Stimulated activated CD8-positive, alpha-beta memory T cell treated with anti-CD3 and anti-CD28 coated beads, Interleukin-12 subunit alpha, Interleukin-12 subunit beta, amount 100 ng/mL, for 24 hours (primary cell): ENCODE measurements at regions not wholly inside any gene's neighbourhood (a gene's known extent, or its start where the extent isn't known, plus 50 kb on each side); places are given as distances from the start of the nearest gene placed in this dataset.

Experiments
- DNase-seq: peaks from one replicate; pipeline ENCODE4 v3.0.0-alpha.2; 2020; ENCODE audit errors: extremely low read depth

DNA sequence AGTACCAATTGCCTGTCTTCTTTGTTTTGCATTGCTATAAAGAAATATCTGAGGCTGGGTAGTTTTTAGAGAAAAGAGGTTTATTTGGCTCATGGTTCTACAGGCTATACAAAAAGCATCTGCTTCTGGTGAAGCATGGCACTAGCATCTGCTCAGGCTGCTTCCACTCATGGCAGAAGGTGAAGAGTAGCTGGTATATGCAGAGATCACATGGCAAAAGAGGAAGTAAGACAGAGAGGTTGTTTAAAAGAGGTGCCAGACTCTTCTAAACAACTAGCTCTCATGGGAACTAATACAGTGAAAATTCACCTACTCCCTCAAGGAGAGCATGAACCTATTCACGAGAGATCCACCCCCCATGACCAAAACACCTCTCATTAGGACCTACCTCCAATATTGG is 56.7 kb upstream of the GUCA2B start:
- no peak for DNase-seq

DNA sequence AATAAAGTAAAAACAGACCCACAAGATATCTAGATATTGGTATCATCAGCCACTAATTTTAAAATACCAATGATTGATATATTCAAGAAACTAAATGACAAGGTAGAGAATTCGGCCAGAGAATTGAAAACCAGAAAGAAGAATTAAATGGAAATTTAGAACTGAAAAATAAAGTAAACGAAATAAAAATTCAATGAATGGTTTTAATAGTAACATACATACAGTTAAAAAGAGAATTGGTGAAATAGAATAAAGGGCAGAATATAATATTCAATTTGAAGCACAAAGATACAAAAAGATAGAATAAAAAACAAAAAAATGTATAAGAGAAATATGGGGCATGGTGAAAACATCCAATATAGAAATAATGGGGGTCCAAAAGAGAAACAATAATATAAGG is 64.0 kb upstream of the GUCA2B start:
- DNase-seq = no peak

DNA sequence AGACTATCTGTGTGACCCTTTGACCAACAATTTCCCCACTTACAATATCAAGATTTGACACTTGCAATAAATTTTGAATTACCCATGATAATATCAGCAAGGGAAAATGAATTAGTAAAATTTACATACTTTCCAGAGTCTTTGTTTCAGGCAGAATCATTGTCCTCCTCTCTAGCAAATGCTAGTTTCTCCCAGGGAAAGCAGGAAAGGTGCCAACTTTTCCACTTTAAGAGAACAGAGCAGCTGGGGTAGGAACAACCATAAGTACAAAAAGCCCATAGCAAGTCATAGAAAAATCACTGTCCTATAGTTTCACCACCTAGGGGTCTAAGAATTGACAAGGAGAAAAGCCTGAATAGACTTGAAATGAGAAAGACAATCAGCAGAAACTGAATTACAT is 67.1 kb upstream of the GUCA2B start:
- no peak for DNase-seq

DNA sequence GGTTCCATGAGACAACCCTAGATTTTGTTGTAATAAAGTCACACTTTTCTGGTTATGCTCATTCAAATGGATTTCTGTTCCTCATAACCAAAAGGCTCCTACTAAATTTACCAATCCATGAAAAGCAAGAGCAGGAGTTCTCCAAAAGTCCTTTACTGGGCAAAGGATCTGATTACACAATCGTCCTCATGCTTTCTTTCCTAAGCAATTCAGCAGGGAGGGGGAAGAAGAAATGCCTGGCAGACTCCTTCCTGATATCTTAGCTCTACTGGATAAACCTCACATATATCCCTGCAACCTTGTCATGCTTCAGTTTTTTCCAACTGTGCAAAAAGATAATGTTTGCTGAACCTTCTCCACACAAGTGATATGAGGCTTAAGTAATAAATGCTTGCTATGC is 67.6 kb upstream of the GUCA2B start:
- no peak for DNase-seq

DNA sequence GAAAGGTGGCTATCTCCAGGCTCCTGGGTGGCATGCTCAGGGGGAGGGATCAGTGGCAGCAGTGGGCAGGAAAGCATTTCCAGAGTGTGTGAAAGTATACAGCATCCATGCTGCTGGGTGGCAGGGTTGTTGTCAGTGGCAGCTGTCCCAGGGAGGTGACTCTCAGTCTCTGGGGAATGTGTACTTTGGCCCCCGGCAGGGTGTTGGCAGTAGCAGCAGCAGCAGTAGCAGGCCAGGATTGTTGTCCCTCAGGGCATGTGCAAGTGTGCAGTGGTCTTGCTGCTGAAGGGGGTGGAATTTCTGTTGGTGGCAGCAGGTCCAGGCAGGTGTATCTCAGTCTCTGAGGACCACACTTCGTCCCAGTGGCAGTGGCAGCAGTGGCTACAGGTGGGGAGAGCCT is 71.7 kb upstream of the GUCA2B start:
- no peak for DNase-seq

DNA sequence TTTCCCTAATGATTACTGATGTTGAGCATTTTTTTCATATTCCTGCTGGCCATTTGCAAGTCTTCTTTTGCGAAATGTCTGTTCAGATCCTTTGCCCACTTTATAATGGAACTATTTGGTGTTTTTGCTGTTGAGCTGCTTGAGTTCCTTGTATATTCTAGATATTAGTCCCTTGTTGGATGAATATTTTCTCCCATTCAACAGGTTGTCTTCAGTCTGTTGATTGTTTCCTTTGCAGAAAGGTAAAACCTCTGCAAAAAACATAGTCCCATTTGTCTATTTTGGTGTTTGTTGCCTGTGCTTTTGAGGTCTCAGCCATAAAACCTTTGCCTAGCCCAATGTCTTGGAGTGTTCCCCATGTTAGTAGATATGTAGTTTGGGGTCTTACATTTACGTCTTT is 78.0 kb upstream of the GUCA2B start:
- DNase-seq = no peak

DNA sequence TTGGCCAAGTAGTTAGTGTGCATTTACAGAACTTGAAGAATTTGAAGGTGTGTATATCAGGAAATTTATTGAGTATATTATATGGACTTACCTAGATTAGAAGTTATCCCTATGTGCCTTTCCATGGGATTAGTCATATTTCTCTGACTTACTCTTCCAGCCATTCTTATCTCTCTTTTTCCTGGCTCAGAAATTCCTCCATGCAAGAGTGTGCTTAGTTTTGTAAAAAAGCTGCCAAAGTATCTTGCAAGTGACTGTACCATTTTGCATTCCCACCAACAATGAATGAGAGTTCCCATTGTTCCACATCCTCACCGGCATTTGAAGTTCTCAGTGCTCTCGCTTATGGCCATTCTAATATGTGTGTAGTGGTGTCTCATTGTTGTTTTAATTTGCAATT is 82.2 kb upstream of the GUCA2B start:
- DNase-seq = no peak

DNA sequence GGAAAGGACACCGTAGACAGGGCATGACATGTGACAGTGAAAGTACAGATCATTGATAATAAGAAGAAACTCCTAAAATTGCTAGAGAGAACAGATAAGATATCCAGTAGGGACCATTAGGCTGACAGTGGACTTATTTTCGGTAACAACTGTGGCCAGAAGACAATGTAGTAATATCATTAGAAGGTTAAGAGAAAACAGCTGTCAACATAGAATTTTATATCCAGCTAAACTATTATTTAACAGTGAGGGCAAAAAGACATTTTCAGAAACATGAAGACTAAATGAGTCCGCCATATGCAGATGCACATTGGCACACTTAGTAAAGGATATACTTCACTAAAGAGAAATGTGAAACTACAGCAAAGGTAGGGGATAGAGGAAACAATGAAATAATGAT is 95.4 kb upstream of the GUCA2B start:
- no peak for DNase-seq

DNA sequence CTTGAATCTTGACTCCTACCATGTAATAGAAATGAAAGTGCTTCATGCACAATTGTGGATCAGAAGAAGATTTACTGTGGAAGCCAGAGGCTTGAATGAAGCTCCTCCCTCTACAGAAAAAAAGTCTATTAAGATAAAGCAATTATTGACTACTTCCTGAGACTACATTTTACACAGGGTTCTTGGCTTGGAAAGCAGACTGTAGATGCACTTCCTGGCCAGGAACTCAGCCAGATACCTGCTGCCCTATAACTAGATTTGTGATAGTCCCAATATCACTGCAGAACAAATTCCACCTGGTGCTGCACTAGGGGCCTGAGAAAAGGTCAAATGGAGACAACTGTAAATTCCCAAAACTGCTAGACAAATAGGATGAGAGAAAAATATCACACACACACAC is 96.8 kb upstream of the GUCA2B start:
- no peak for DNase-seq

DNA sequence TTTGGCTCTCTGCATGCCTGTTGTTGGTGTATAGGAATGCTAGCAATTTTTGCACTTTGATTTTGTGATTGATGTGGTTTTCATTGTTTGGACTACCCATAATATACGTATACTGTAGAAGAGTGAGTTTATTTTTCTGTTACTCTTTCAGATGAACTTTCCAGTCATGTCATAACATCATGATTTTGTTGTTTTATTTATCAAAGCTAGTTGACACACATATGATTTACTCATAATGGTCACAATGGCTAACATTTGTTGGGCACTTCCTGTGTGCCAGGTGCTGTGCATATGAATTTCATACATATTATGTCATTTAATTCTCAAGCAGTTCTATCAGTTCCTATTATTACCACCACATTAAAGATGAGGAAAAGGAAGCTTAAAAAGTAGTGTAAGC is 98.1 kb upstream of the GUCA2B start:
- no peak for DNase-seq

DNA sequence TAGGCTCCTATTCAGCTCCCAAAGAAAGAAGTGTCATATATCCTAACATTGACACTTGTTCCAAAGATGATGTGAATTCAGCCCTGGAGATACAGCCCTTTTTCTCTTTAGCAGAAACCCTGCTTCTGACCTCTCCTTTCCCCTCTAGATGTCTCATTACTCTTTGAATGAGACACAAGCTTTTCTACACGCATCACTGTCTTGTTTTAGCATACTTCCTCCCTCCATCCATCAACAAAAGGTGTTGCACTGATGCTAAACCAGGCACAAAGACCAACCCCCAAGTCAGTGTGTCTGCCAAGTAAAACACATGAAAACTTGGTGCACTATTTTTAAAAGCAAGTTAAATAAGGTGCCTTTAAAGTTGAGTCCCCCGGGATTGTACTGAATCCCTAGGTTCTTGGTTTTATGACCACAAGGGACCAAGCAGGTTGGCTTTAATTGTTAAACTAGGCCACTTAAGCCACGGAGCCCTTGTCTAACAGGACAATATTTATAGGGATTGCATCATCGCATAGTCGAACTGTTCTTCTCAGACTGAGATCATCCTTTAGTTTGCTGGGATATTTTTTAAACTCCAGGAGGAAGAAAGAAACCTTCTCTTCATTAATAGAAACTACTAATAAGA is 101.0 kb upstream of the GUCA2B start:
- DNase-seq = no peak

DNA sequence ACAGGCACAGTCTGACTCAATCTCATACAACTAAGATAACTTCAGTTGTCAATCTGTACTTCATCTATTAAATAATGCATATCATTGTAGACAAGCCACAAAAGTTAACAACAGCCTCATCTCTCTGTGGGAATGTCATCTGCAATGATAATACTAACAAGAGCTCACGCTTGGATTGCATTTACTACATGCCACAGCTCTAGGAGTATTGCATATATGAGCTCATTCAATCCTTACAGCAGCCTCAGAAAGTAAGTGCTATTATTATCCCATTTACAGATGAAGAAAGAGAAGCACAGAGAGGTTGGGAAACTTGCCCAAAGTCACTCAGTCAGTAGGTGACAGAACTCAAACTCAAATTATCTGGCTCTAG is 105.7 kb upstream of the GUCA2B start:
- DNase-seq = no peak

DNA sequence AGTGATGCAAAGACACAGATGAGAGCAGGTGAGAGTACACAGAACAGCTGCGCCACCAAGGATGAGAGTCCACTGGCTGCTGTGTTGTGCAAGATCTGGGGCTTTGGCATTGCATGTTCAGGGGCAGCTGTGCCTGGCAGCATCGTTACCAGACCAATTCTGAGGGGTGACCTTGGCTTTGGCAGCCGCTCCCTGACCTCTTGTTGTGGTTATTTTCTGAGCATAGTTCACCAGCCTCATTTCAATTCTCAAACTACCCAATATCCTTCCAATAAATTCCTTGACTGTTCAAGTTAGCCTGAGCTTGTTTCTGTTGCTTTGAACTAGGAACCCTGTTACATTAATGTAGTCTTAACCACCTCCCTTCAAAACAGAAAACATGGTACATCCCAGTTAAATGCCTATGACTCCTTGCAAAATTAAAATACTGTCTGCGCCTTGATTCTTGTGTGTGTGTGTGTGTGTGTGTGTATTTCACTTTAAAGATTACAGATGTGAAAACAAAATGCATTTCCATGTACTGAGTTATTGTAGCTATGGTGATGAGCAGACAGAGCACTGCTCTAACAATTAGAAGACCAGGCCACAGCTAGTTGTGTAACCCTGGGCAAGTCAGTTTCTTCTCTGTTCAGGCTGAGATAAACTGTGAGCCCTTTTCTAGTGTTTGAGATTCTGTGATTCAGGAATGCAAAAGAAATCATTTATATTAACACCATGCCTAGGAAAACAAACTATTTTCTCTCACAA is 106.3 kb upstream of the GUCA2B start:
- DNase-seq = no peak

DNA sequence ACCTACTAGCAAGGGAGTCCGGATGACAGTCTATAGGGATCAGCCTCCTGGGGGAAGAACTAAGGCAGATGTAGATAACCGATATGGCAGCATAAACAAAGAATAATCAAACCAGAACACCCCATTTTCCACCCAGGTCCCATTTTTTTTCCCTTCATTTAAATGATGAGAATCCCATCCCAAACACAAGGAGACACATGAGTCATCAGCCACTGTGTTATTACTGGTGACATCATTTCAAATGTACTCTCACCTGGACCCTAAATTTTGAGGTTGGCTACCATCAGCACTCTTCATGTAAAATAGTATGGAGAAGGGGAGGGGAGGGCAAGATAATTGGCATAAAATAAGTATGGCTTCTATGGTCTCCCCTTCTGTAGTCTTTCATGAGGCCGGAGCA is 108.9 kb upstream of the GUCA2B start:
- no peak for DNase-seq

DNA sequence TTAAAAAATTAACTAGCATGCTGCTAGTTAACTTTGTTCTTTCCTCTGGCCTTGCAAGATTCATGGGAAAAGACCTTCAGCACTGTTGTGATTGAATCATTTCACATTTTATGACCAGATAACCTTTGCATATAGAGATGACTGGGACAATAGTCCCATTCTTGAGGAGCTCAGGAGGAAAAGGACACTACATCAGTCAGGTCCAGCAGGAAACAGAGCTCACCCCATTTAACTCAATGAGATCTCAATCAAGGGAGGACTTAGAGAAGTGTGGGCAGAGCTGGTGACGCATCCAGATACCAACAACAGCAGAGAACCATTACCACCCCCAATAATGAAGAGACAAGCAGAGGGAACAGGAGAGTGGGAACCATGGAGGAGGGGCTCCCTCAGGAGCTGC is 109.4 kb upstream of the GUCA2B start:
- DNase-seq = no peak

DNA sequence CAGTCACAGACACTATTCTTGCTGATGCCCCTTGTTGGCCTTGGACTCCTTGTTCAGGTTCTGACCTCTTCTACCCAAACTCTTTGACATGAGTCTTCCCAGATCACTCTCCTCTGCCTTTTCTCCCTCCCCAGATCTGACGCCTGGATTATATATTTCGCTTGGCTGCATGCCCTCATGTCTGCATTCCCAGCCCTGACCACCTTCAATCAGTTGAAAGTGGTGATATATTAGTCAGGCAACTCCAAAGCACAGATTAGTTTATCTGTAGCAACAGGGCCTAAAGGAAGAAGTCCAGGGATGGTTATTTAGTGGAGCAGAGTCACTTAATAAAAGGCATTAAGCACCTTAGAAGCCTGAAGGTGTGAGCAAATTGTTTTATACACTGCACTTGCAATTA is 110.0 kb upstream of the GUCA2B start:
- DNase-seq = no peak

DNA sequence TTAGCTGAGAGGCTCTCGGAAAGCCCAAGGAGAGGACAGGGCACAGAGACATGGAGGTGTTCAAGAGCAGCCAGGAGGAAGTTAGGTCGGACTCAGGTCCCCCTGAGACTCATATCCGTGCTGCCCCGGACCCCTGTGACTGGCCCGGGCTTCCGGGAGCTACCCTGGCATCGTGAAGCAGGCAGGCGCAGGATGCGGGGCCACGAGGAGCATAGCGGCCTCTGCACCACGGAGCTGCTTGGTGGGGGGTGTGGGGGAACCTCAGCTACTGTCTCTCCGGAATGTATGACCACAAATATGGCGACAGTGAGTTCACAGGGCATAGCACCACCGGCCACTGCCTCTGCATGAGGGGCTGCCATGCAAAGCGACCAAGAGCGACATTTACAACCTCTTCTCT is 112.2 kb upstream of the GUCA2B start:
- DNase-seq = no peak

DNA sequence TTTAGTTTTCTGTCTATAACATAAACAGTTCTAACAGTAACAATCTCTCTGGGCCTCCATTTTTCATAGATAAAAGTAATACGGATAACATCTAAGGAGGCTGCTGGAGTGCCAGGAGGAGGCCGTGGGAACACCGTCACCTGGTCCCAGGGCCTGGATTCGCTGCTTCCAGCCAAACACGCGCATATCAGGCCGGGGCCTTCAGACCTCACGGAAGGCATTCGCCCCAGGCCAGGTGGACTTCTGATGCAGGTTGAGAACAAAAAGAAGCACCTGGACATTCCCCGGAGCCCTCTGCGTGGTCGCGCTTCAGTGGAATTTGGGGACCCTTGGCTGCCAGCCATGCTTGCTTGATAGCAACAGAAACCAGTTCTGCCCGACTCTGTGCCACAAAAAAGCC is 113.1 kb upstream of the GUCA2B start:
- no peak for DNase-seq

DNA sequence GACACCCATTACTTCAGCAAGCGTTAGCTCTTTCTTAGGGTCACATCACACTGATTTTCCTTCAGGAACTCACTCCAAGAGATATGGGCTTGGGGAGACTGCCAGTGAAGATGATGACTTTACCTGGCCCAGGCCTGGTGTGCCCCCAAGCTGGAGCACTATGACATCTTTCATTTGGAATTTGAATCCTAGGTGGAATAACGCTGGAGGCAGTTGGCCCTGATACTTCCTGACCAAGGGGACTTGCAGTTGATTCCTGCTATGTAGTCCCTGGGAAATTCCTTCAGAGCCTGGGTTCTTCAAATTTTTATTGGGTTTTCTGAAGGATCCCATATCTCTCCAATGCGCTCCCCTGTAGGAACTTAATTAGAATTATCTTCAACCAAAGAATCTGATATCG is 114.9 kb upstream of the GUCA2B start:
- no peak for DNase-seq

DNA sequence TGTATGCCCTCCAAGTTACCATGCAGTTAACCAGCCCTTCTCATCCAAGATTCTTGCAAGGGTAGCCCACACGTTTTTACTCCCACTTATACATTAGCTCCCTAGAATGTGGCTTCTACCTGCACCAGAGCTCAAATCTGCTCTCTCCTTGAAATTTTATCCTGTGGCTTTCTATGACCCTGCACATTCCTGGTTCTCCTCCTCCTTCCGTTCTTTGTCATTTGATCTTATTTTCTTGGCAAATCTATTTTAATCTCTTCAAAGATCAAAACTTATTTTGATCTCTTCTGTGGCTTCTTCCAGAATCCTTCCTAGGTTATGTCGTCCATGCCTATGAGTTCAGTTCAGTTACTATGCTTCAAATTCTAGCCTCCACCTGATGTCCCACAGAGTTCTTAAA is 115.6 kb upstream of the GUCA2B start:
- no peak for DNase-seq

DNA sequence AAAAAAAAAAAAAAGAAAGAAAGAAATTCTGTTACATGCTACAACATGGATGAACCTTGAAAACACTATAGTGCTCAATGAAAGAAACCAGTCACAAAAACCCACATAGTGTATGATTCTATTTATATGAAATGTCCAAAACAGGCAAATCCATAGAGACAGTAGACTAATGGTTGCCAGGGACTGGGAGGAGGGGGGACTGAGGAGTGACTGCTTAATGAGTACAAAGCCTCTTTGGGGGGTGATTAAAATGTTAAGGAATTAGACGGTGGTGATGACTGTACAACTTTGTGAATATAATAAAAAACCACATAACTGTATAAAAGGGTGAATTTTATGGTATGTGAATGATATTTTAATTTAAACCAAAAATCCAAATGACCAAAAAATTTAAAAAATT is 116.0 kb upstream of the GUCA2B start:
- DNase-seq = no peak

DNA sequence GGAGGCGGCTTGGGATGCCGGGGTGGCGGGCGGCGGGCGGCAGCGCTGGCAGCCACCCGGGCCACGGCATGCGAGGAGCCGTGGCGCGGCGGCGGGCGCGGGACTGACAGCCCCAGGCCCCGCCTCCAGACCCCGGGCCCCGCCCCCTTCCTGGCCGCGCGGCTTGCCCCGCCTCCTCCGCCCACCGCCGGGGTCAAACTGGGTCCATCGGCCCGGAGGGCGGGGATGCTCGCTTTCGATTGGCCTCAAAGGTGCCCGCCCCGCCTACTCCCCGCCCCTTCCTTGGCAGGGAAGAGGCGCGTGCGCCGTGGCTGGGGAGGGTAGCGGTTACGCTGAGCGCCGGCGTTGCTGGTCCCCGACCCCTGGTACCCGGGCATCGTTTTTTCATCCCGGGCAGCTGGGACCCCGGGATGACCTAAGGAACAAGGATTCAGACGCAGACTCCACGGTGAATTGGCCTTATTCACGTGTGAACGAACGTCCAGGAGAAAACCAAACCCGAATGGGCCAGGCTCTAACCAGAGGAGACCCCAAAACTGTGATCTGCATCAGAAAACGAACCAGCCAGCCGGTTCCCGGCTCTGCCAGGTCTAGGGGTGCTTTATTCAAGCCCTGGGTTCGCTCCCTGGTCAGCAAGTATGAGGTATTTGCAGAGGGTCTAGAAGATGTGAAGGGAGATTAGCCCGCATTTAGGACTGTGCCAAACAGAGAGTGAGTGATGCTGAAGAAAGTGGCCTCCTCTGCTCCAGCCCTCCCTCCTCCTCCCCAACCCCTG is 117.2 kb upstream of the GUCA2B start:
- DNase-seq = peak; percentile 97

DNA sequence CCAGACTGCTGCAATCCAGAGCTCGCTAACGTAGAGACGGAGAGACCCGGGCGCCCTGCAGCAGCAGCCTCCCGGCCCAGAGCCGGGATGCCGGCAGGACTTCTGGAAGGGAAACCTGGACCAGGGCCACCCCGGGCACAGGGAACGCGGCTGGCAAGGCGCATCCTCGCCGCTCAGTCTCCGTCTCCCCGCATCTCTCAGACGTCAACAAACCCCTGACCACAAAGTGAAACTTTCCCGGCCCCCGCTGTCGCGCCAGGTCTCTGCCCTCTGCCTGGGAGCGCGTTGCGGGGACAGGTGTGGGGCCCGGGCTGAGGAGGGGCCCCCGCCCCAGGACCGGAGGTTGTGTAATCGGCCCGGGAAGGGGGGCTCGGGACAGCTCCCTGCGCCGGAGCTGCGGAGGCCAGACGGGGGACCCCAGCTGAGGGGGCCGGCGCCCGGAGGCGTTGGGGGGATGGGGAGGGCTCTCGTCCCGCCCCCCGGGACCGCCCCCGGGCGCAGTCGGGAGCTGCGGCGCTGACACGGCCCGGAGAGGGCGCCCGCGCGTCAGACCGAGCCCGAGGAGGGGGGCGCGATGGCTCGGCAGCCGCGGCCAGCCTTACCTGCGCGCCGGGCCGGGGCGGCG is 116.6 kb upstream of the HIVEP3 start:
- DNase-seq = no peak
